HG03108 (cell line): ENCODE measurements at regions not wholly inside any gene's neighbourhood (a gene's known extent, or its start where the extent isn't known, plus 50 kb on each side); places are given as distances from the start of the nearest gene placed in this dataset.

Source experiments
- ATAC-seq: cut with Tn5 transposase; IDR thresholded peaks from one replicate; pipeline ENCODE4 v1.9.1; 2021; ENCODE audit warnings: moderate library complexity; ENCODE audit not compliant: unreplicated experiment

DNA sequence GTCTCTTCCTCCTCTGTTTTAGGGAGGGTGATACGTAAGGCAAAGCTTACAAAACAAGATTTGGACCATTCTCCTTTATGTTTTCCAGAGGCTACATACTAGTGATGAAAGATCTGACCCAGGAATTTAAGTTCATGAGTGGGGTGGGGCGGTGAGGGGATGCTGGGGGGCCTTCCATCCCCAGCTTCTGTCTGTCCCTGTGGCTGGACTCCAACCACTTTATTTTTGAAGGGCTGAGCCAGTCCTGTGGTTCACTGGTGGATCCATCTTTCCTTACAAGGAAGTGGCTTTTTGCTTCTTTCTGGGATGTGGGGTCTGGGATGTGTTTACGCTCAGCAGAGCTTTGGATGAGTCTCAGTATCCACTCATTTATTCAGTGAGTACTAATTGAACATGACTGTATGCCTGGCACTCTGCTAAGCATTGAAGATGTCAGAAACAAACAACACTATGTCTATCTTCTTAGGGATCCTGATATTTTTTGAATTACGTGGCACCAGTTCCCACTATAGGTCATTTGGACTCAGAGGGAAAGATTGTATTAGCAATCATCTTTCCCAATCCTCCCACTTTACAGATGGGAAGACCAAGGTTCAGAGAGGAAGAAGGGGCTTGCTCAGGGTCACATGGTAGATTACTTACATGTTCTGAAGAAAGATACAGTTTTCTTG lies 291.8 kb upstream of the TBX3 start:
- ATAC-seq: no peak

DNA sequence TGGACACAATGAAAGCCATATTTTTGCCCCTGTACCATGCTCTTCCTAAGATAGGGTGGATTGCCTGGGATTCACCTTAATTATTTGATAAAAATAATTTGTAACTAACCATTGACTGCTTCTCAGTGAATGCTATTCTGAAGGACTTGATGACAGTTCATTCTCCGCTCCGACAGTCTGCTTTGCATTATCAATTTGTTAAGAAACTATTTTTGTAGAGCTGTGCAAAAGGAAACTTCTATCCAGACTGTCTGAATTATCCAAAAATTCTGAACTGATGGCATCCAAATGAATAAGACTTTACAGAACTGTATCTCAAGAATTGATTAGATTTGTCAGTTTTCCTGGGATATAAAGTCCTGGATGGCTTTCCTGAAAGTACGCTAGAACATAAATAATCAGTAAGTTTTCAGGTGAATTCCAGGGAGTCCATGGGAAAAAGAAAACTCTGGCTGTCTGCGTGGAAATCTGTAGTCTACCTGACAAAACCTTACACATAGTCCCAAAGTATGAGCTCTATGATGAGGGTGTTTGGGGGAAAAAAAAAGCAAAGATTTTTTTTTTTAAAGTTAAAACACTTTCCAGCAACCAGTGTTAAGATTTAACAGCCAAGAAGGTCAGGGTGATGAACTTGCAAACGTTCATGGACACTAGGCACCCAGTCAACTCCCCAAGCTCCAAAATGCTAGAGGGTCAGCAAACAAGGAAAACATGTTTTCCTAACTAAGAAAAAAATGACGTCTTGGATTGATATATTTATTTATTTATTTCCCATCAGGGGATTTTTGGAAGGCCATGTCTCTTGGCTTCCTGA lies 291.1 kb upstream of the TBX3 start:
- no peak for ATAC-seq

DNA sequence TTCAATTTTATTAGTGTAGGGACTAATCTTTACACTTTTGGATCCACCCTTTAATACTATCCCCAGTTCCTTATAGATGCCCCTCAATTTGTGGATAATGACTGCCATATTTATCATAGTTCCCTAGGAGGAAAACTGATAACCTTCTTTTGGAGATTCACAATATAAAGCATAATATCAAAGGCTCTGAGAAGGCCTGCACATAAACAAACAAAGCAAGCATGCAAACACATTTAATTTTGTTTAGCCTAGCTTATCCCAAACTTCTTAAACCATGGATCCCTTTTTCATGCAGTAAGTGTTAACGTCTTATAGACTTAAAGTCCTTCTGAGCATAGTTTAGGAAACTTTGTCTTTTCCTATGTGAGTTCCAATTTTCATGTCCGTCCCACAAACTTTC lies 290.4 kb upstream of the TBX3 start:
- ATAC-seq: no peak

DNA sequence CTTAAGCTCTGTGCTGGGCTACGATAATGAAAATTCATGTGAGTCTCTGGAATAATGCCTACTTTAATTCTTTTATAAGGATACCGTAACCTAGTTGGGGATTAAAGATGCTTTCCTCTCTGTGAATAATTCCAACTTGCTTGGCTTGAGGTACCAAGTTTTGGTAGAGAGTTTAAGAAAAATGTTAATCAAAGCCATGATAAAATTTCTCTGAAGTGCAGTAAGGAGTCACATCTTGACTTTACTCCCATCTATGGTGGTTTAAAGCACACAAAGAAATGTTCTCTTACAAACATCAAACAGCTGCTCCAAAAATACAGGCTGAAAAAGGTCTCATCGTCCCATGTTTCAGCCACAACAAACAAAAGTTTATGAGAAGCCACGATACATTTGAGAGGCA lies 284.8 kb upstream of the TBX3 start:
- no peak for ATAC-seq

DNA sequence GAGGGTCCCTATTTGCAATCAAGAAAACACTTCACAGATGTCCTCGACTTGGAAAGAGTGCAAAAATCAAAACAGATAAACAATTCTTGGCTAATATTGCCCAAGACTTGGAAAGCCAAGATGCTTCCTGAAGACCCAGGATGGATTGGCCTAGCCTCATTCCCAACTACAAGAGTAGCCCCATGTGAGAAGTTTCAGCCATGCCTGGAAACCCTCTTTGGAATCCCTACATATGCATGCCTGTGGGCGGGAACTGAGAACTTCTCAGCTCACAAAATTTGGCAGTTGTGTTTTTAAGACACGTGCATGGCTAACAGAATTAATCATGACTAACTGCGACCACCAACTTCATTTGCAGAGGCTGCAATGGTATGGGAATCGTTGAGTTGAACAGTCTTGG lies 283.2 kb upstream of the TBX3 start:
- no peak for ATAC-seq

DNA sequence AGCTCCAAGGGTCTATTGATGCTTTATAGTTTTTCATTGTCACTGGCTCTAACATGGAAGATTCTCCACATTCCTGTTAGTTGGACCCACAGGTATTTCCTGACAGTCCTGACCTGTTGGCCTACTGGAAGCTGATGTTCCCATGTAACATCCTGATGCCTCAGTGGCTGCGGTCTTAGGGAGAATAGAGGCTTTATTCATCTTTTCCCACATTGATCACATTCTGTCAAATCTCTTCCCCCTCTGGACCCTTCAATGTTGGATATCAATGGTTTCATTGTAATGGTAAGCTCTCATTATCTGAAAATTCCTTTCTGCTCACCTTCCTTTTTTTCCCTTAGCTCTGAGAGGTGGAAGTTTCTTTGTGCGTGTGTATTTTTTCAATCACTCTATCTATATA lies 280.9 kb upstream of the TBX3 start:
- ATAC-seq: no peak

DNA sequence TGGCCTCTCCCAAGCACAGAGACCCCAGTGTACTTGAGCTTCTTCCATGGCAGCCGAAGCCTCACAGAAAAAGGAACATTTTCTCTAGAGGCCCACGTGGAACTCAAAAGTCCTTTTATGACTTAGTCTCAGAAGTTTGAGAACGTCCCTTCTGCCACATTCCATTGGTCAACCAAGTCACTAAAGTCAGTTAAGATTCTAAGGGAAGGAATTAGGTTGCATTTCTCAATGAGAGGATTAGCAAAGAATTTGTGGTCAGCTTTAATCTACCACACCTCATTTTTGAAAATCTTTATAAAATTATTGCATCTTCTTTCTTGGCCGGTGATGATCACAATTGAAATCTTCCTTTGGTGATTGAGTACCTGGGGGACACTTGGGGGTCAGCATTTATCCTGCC lies 279.9 kb upstream of the TBX3 start:
- no peak for ATAC-seq

DNA sequence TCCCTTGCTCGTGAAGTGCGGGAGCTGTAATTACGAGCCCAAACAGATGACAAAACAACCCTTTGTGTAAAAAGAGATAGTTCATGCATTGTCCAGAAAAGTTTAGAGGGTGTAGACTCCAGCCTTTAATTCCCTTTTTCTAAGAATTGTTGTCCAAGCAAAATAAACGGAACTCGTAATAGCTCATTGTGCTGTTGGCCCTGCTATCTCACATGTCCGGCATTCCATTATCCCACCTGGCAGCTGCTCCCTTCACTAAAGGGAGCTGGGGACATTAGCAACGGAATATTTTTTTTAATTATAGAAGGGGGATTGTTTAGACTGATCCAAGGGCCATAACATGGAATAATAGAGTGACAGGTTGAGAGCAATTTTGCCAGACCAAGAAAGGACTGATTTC lies 277.5 kb upstream of the TBX3 start:
- no peak for ATAC-seq

DNA sequence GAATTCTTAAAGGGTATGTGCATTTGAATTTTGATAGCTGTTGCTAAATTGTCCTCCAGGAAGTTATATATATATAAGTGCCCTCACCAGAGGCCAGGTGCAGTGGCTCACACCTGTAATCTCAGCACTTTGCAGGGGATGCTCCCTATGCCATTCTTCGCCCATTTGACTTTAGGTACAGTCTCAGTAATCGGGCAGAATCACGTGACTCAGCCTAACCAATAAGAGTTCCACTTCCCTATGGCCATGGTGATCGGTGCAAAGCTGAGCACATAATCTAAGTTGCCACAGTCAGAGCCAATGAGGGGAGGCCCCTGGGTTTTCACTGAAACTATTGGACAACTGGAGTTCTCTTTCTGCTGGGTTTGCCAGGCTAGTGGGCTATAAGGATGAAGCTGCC lies 274.6 kb upstream of the TBX3 start:
- no peak for ATAC-seq

DNA sequence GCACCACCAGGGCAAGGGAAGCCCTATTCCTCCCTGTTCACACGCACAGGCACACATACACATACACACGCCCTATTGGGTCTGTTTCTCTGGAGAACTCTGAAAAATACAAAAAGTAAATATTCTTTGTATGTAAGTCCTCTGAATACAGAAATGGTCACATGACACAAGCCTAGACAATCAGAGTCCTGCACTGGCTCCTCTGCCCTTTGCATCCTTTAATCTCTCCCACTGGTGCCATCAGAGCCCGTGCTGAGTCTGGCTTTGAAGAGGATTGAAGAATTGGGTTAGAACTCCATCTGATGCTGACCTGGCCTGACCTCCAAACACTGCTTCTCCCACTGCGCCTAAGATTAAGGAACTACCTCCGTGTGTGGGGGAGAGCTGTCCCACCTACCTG lies 273.2 kb upstream of the TBX3 start:
- no peak for ATAC-seq

DNA sequence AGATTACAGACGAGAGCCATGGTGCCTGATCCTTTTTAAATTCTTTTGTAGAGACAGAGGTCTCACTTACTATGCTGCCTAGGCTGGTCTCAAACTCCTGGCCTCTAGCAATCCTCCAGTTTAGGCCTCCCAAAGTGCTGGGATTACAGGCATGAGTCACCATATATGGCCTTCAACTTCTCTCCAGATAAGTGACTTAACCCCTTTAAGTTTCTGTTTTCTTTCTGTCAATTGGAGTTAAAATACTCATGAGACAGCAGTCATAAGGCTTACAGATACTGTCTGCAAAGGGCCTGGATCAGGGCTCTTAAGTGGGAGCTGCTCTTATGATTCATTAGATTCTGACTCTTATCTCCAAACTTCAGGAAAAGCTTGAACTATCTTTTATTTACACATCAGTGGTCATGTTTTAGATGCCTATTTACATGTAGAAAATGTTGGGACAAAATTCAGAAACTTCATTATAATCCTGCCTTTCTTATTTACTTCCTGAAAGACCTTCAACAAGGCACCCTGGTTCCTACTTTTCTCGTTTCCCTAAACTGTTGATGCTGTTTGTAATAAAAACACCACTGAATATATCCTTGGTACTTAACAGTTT lies 271.5 kb upstream of the TBX3 start:
- ATAC-seq: no peak

DNA sequence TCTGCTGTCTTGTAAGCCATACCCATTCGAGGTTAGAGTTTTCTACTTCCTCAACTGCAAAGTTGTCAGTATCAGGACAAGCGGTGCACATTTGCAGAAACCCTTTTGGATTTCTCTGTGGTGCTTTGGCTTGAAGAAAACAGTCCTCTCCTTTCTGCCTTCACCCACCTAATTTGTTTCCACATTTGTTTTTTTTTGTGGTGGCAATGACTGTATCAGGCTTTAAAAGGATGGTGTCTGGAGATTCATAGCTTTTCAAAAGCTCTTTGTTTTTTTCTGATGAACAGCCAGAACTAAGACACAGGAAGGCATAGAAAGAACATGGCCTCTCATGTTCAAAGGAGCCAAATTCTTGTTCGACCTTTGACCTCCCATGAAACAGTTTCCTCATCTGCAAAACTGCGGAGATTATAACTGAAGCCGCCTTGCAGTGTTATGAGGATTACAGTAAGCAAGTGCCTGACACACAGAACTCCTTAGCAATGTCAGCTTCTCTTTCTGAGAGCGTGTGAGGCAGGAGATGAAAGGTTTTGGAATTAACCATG lies 270.6 kb upstream of the TBX3 start:
- no peak for ATAC-seq

DNA sequence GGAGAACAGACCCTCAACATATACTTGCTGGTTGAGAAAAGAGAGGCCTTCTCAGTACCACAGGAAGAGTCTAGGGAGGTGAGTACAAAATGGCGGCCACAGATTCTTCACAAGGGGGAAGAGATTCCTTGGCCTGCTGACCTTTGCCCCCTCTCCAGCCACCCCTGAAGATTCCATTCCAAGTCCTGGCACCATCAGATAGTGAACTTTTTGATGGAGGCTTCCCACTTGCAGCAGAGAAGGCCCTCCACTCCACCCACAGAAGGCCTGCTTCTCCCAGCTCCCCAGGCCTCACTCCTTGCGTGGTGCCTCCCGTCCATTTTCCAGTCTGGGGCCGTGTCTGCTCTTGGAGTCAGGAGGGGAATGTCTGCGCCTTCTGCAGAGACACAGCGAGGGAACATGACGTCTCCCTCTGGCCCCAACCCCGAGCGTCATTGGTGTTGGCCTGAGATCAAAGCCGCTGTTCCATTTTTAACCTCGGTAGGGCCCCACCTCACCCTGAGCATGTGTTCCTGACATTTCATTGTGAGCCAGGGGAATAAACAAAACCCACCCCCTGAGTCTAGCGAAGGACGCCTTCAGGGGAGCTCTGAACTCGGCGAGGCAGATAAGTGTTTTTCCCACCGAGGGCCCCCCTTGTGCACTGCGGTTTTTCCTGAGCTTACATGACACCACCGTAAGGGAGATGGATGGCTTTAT lies 268.7 kb upstream of the TBX3 start:
- ATAC-seq: no peak

DNA sequence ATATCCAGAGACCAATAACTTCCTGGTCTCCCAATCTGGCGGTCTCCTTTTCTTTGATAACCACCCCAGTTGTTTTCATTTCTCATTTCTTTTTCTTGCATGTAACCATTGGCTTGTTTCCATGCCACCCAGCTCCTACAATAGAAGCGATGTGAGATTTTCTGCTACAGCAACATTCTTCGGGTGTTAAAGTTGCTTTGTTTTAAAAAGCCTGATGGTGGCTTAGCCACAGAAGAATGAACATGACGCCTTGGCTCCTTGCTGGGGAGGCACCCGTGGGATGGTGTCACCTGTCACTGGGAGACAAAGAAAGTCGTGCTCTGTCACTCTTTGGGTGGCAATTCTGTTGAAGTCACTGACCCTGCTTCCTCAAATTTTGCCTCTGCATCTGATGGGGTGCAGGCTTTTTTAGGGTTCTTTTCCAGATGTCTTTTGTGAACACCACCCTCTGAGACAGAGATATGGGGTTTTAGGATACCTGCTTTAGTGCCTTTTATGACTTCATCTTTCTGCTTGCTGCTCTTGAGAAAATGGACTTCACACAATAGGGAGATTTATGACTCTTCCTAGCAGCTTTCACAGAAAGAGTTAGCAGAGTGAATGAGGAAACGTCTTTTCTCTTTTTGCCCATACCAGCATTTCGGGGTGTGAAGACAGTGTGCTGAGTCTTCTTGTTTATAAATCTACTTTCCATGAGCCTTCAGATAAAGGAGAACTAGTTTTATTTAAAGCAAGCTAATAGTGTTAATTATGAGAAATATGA lies 265.3 kb upstream of the TBX3 start:
- ATAC-seq: no peak

DNA sequence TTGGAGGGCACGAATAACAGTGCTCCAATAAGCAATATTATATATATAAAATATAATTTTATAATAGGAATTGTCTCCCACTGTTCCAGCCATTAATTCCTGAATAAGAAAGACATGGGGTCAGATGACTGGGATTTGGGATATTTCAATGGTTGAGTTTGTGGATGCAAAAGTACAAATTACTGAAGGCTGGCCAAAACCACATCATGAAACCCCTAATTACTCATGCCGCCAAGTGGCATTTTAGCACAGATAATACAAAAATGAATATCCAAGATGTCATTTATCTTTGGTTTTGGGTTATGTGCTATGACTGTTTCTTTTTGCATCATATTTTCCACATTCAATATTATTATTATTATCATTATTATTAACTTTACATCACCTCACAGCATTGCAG lies 261.4 kb upstream of the TBX3 start:
- ATAC-seq: no peak

DNA sequence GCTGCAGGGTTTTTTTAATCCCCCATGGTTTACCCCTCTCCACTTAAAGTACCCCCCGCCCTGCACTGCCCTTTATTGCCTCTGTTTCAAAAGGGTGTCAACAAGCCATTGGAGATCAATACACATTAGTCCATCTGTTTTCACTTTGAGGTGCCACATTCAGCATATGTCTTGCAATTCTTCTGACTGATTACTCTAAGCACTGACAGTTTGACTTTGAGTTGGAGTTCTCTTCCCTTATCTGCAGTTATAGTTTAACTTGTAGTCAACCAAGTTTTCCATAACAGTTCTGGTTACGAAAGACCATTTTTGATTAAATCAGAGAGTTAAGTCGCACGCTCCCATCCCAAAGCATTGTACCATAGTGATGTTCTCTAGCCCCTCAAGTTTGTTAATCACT lies 260.8 kb upstream of the TBX3 start:
- no peak for ATAC-seq

DNA sequence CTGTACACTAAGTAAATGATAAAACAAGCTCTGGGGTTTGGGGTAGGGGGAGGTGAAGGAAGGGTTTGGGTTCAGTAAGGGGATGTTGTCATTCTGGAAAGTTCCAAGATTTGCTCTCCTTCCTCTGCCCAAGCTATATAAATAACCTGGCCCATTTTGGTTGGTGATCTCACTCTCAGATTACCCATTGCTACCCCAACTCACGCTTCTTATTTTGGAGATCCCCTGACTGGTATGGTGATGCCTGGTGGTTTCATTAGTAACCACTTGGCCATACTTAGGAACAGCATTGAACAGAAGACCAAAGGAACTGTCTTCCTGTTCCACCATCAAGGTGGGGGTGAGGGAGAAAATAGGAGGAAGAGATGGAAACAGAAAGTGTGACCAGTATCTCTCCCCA lies 259.6 kb upstream of the TBX3 start:
- no peak for ATAC-seq

DNA sequence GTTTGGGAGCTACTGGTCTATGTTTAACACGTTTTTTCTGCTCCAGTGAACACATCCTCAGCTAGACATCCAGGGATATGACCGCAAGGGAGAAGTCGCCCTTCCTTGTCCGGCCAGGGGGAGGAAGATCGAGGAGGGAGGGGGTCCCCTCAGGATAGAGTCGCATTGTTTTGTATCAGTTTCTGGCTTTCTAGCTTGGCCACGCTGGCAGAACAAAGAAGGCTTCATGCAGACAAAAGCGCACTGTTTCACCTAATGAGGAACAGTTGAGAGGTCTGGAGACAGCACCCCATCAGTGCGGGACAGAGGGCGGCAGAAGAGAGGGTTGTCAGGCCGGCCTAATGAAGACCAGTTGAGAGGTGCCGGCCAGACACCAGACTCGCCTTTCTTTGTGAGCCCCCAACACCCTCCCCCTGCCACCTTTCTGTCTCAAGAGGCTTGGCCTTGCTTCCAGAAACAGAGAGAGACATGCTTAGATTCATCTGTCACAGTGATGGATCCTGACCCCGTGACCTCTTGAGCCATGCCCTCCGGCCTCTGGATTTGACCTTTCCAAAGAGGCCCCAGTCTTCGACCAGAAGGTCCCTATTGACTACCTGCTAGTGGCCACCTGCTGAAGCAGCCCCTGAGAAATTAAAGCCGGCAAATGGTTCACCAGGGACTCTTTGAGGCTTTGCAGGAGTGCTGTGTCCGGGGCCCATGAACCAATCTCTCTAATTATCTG lies 254.7 kb upstream of the TBX3 start:
- no peak for ATAC-seq

DNA sequence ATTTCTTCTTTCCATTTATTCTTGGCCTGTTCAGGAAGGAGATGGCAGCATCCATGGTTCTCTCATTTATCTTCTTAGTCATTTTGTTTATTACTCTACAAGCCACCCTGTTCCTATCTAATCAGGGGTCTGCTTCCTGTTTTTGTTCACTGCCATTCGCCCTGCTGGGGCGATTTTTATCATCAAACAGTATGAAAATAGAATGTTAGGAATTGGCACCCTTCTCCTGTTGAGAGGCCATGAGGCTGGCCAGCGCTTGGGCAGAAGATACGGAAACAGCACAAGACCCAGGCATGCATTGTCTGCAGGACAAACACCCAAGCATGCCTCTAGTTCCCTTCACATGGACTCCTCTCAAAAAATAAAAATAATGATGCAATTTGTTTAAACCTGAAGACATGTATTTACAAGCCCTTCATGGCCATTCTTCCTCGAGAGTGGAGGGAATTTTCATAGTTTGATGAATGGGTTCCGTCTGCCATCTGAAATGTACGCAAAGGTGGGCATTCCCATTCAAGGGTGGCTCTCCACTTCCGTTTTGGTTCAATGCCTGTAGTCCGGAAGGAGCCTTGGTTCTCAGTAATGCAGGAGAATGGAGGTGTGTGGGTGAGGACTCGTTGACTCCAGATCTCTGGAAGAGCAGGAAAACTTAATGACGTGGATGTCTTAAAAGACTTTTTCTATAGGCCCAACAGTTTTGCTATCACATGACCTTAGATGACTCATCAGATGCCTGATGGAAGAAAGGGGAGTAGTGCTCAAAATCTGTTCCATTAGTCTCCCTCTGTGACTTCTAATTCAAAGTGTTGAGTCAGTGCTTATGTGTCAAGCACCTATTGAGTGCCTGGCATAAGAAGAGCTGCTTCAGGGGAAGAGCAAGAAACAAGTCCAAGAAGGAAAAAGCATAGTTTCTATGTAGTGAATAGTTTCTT lies 252.4 kb upstream of the TBX3 start:
- ATAC-seq: no peak
